Lower leg skin (tissue), 3 donors: ENCODE measurements at regions not wholly inside any gene's neighbourhood (a gene's known extent, or its start where the extent isn't known, plus 50 kb on each side); places are given as distances from the start of the nearest gene placed in this dataset.
"Not testable (repeated sequence)": the region's sequence is repeated elsewhere in the genome, so short reads cannot be mapped to it uniquely, and the experiment has no call there.

Experiments
- CTCF ChIP-seq, 3 donors: fragments of 450-650 bp; IDR thresholded peaks; one replicate each; pipeline ENCODE4 v1.5.1; 2016; ENCODE audit warnings: antibody characterized with exemption in 3 of 3, mild to moderate bottlenecking in 3 of 3, moderate library complexity in 2 of 3
- POLR2A ChIP-seq, 2 donors: fragments of 450-650 bp; IDR thresholded peaks; one replicate each; pipeline ENCODE4 v1.6.1; 2016 to 2017; ENCODE audit warnings: antibody characterized with exemption in 2 of 2, mild to moderate bottlenecking in 1 of 2, moderate library complexity in 1 of 2

GRCh38 chr4:83730958-83731357 is 195.1 kb downstream of the GPAT3 start:
- TF ChIP-seq POLR2A, CTCF (IDR thresholded peaks at IDR 0.05): not testable (repeated sequence)
